Caco-2 (cell line): ENCODE measurements at regions not wholly inside any gene's neighbourhood (a gene's known extent, or its start where the extent isn't known, plus 50 kb on each side); places are given as distances from the start of the nearest gene placed in this dataset.

Source experiments
- BruUV-seq: library from RNA; stranded (reverse); fragments of 400-500 nt; replicated peaks from 2 replicates; lab custom pipeline; 2021; lab: Mats Ljungman, UMichigan
- CTCF ChIA-PET: fragments of 300-600 bp; sonication (Branson Sonifier 250); formaldehyde crosslinking; loops from one replicate; lab custom pipeline; 2022; ENCODE audit warnings: antibody characterized with exemption; lab: Charles Lee
- POLR2A ChIA-PET: fragments of 300-600 bp; sonication (Branson Sonifier 250); formaldehyde crosslinking; loops from one replicate; lab custom pipeline; 2022; ENCODE audit warnings: antibody characterized with exemption; lab: Charles Lee
- DNase-seq, 2 experiments: peaks; one replicate each; pipeline versions ENCODE4 v3.0.0 to v3.0.0-alpha.2; 2020 to 2022
- H3K27me3 ChIP-seq: replicated peaks from 2 replicates; pipeline ENCODE4 v1.6.0; 2011; ENCODE audit warnings: low read length; ENCODE audit not compliant: control insufficient read depth, insufficient read depth
- H3K36me3 ChIP-seq: 2 replicates; pipeline ENCODE4 v1.5.1; 2011; ENCODE audit warnings: low read length; ENCODE audit not compliant: control insufficient read depth, insufficient read depth
- H3K4me1 ChIP-seq: fragments of 250-450 bp; sonication (Bioruptor Pico); 2 replicates; pipeline ENCODE4 v1.5.1; 2020; ENCODE audit warnings: mild to moderate bottlenecking
- H3K4me3 ChIP-seq: 2 replicates; pipeline ENCODE4 v1.5.1; 2011; ENCODE audit warnings: low read depth, mild to moderate bottlenecking, control low read depth, low read length
- H3K9me3 ChIP-seq: fragments of 250-450 bp; sonication (Bioruptor Pico); 2 replicates; pipeline ENCODE4 v1.5.1; 2020; ENCODE audit warnings: mild to moderate bottlenecking, moderate library complexity
- H3K27ac Mint-ChIP-seq: one replicate; pipeline ENCODE4 v1.8.0; 2022; ENCODE audit warnings: mixed read lengths; ENCODE audit not compliant: unreplicated experiment
- H3K27me3 Mint-ChIP-seq: one replicate; pipeline ENCODE4 v1.8.0; 2022; ENCODE audit warnings: mixed read lengths; ENCODE audit not compliant: insufficient read depth, unreplicated experiment
- H3K36me3 Mint-ChIP-seq: one replicate; pipeline ENCODE4 v1.8.0; 2022; ENCODE audit warnings: mild to moderate bottlenecking, mixed read lengths; ENCODE audit not compliant: insufficient read depth, unreplicated experiment
- H3K4me1 Mint-ChIP-seq: one replicate; pipeline ENCODE4 v1.8.0; 2022; ENCODE audit warnings: low read depth, mixed read lengths; ENCODE audit not compliant: unreplicated experiment
- H3K4me3 Mint-ChIP-seq: one replicate; pipeline ENCODE4 v1.8.0; 2022; ENCODE audit warnings: mild to moderate bottlenecking, moderate library complexity, mixed read lengths; ENCODE audit not compliant: unreplicated experiment
- H3K9me3 Mint-ChIP-seq: one replicate; pipeline ENCODE4 v1.8.0; 2022; ENCODE audit warnings: mixed read lengths; ENCODE audit not compliant: unreplicated experiment
- intact Hi-C: fragments of 100-400 bp; cut with micrococcal nuclease; formaldehyde crosslinking; loops from one replicate; pipeline ENCODE4 v1.10.0; 2022; ENCODE audit not compliant: unreplicated experiment
- TF ChIP-seq, protein P1 (sequence below), 2 experiments: fragments of 200-600 bp in 1 of 2; IDR thresholded peaks; 1 replicate in 1 of 2; 2 replicates in 1 of 2; pipeline versions ENCODE4 v1.5.1 to v1.8.0; 2011 to 2022; ENCODE audit warnings: antibody characterized with exemption in 1 of 2, control low read depth in 1 of 2, inconsistent platforms in 1 of 2, low read depth in 1 of 2, low read length in 1 of 2, mild to moderate bottlenecking in 1 of 2, moderate library complexity in 1 of 2; ENCODE audit not compliant: insufficient read depth in 1 of 2, severe bottlenecking in 1 of 2, unreplicated experiment in 1 of 2

DNA sequence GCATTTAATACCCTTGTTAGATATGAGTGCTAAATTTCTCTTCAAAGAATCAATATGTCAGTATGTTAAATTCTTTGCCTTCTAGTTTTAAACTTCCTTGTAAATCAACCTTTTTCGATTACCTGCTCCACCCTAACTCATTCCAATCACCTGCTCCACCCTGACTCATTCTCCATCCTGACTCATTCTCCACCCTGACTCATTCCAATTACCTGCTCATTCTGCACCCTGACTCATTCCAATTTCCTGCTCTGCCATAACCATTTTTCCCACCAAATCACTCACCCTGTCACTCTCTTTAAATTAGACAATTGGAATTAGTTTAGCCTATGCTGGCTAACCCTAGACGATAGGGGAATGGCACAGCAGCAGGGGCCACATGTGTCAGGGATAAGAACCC is 519.5 kb upstream of the LRRC4C start:
- BruUV-seq: no TSS peak
- CTCF ChIA-PET: no interaction called here
- no peaks in the 10 kb centered on the region for H3K36me3 Mint-ChIP-seq

DNA sequence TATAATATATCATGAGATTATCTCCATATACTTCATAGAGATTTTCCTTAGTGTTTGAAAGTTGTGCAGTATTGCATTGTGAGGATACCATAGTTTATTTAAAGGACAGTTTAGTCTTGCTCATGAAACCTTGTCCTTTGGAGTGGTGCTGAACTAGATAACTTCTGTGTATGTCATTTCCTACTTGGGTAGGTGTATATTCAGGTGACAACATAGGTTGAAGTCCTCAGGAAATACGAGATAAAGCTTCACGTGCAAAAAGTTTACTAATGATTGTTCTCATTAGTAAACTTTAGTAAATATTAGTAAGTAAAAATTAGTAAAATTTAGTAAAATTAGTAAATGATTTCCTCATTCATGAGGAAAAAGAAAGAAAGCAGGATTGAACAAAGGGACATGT is 521.3 kb upstream of the LRRC4C start:
- Histone ChIP-seq H3K4me3 (no peak overlapping the region), H3K36me3 (no peaks in the 10 kb centered on the region), H3K9me3 (no peaks in the 10 kb centered on the region), H3K4me1 (no peaks in the 10 kb centered on the region), H3K27me3 (no peaks in the 10 kb centered on the region)
- no TSS peak for BruUV-seq
- Mint-ChIP-seq H3K4me3 (no peak overlapping the region), H3K27ac (no peak overlapping the region), H3K36me3 (no peaks in the 10 kb centered on the region), H3K9me3 (peaks cover 9% of the 10 kb centered on the region), H3K27me3 (no peaks in the 10 kb centered on the region), H3K4me1 (no peaks in the 10 kb centered on the region)
- ChIA-PET POLR2A (no interaction called here), CTCF (no interaction called here)
- intact Hi-C loops: no loop called here
- TF ChIP-seq, protein P1, sequence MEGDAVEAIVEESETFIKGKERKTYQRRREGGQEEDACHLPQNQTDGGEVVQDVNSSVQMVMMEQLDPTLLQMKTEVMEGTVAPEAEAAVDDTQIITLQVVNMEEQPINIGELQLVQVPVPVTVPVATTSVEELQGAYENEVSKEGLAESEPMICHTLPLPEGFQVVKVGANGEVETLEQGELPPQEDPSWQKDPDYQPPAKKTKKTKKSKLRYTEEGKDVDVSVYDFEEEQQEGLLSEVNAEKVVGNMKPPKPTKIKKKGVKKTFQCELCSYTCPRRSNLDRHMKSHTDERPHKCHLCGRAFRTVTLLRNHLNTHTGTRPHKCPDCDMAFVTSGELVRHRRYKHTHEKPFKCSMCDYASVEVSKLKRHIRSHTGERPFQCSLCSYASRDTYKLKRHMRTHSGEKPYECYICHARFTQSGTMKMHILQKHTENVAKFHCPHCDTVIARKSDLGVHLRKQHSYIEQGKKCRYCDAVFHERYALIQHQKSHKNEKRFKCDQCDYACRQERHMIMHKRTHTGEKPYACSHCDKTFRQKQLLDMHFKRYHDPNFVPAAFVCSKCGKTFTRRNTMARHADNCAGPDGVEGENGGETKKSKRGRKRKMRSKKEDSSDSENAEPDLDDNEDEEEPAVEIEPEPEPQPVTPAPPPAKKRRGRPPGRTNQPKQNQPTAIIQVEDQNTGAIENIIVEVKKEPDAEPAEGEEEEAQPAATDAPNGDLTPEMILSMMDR (IDR thresholded peaks at IDR 0.05; ENCODE audit: insufficient read depth in 1 of 2, low read depth in 1 of 2, low read length in 1 of 2, severe bottlenecking in 1 of 2, unreplicated experiment in 1 of 2): no peak
- no peak for DNase-seq

More for the DNA sequence above, 519.5 kb upstream of the LRRC4C start:
- Histone ChIP-seq H3K9me3 (no peaks in the 10 kb centered on the region), H3K4me1 (no peaks in the 10 kb centered on the region), H3K27me3 (no peaks in the 10 kb centered on the region), H3K36me3 (no peaks in the 10 kb centered on the region), H3K4me3 (no peak overlapping the region)
- Mint-ChIP-seq H3K27me3 (no peaks in the 10 kb centered on the region), H3K4me1 (no peaks in the 10 kb centered on the region), H3K27ac (no peak overlapping the region), H3K4me3 (no peak overlapping the region), H3K9me3 (peaks cover 9% of the 10 kb centered on the region)
- no peak for DNase-seq
- POLR2A ChIA-PET: no interaction called here
- TF ChIP-seq, protein P1 (IDR thresholded peaks at IDR 0.05; ENCODE audit: insufficient read depth in 1 of 2, low read depth in 1 of 2, low read length in 1 of 2, severe bottlenecking in 1 of 2, unreplicated experiment in 1 of 2): no peak
- intact Hi-C loops: no loop called here

DNA sequence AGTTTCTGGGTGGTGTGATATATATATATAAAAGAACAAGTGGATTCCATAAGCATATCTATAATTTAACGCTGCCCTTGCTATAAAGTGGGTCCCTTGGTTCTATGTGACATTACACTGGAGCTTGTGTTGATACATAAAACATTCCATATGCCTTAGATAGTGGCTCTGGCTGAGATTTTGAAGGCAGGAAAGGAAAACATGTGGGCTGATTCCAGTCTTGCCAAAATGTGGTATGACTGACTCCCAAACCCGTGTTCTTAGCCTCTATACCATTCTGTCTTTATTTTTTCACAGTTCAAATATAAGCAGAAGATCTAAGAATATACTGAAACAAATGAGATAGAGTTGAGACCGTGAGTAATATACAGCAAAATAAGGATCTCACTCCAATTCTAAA is 522.8 kb upstream of the LRRC4C start:
- intact Hi-C loops: no loop called here
- no peaks in the 10 kb centered on the region for H3K4me1 Mint-ChIP-seq
- H3K9me3 ChIP-seq: no peaks in the 10 kb centered on the region
- CTCF ChIA-PET: no interaction called here
- POLR2A ChIA-PET: no interaction called here
- BruUV-seq: no TSS peak
- TF ChIP-seq, protein P1 (IDR thresholded peaks at IDR 0.05; ENCODE audit: insufficient read depth in 1 of 2, low read depth in 1 of 2, low read length in 1 of 2, severe bottlenecking in 1 of 2, unreplicated experiment in 1 of 2): no peak
- no peaks in the 10 kb centered on the region for H3K27me3 Mint-ChIP-seq
- H3K27ac Mint-ChIP-seq: no peak overlapping the region
- H3K9me3 Mint-ChIP-seq: peaks cover 9% of the 10 kb centered on the region
- no peaks in the 10 kb centered on the region for H3K36me3 ChIP-seq
- DNase-seq: no peak
- no peak overlapping the region for H3K4me3 Mint-ChIP-seq
- no peak overlapping the region for H3K4me3 ChIP-seq
- no peaks in the 10 kb centered on the region for H3K27me3 ChIP-seq
- H3K36me3 Mint-ChIP-seq: no peaks in the 10 kb centered on the region
- H3K4me1 ChIP-seq: no peaks in the 10 kb centered on the region
